HEK293 (cell line): ENCODE measurements at regions not wholly inside any gene's neighbourhood (a gene's known extent, or its start where the extent isn't known, plus 50 kb on each side); places are given as distances from the start of the nearest gene placed in this dataset.

Experiments
- CTCF ChIA-PET: fragments of 350-600 bp; formaldehyde crosslinking; extraction: SDS; loops from one replicate; lab custom pipeline; 2021; ENCODE audit warnings: antibody characterized with exemption; lab: Yijun Ruan, JAX
- POLR2A ChIA-PET: fragments of 300-600 bp; formaldehyde crosslinking; extraction: SDS; loops from one replicate; lab custom pipeline; 2020; ENCODE audit warnings: antibody characterized with exemption, inconsistent platforms; lab: Yijun Ruan, JAX
- H3K27ac ChIP-seq: fragments of 200-500 bp; sonication (Bioruptor generic); 2 replicates; pipeline ENCODE4 v1.5.1; 2014; ENCODE audit warnings: low read depth, low read length, control low read depth, inconsistent platforms; ENCODE audit errors: extremely low read depth
- H3K36me3 ChIP-seq, 2 experiments: fragments of 200-500 bp in 1 of 2; sonication (Bioruptor generic) in 1 of 2; 1 replicate in 1 of 2; 2 replicates in 1 of 2; pipeline ENCODE4 v1.5.1; 2014 to 2017; ENCODE audit warnings: inconsistent platforms in 2 of 2, low read length in 2 of 2; ENCODE audit not compliant: control insufficient read depth in 2 of 2, insufficient read depth in 1 of 2
- H3K4me1 ChIP-seq: fragments of 200-500 bp; sonication (Bioruptor generic); 2 replicates; pipeline ENCODE4 v1.5.1; 2014; ENCODE audit warnings: mild to moderate bottlenecking, low read length, inconsistent platforms; ENCODE audit not compliant: control insufficient read depth, insufficient read depth
- H3K4me3 ChIP-seq: 2 replicates; pipeline ENCODE4 v1.5.1; 2011; ENCODE audit warnings: low read depth, mild to moderate bottlenecking, control low read depth, low read length, moderate library complexity
- H3K9me3 ChIP-seq: fragments of 200-500 bp; sonication (Bioruptor generic); 2 replicates; pipeline ENCODE4 v1.5.1; 2014; ENCODE audit warnings: low read depth, low read length, inconsistent platforms; ENCODE audit not compliant: control insufficient read depth, insufficient read depth
- GLIS1 ChIP-seq: fragments of 450-650 bp; formaldehyde crosslinking; IDR thresholded peaks from 2 replicates; pipeline ENCODE4 v1.5.1; 2016; ENCODE audit warnings: missing biosample characterization, missing genetic modification characterization
- HOXC10 ChIP-seq: sonication (generic); formaldehyde crosslinking; IDR thresholded peaks from 2 replicates; pipeline ENCODE4 v1.8.1; 2023; ENCODE audit warnings: mild to moderate bottlenecking, missing genetic modification reagents
- KLF16 ChIP-seq: fragments of 450-650 bp; formaldehyde crosslinking; IDR thresholded peaks from 2 replicates; pipeline ENCODE4 v1.5.1; 2017; ENCODE audit warnings: missing biosample characterization, missing genetic modification characterization
- SCRT1 ChIP-seq: fragments of 450-650 bp; formaldehyde crosslinking; IDR thresholded peaks from 2 replicates; pipeline ENCODE4 v1.5.1; 2016; ENCODE audit warnings: missing biosample characterization, missing genetic modification characterization, borderline replicate concordance
- SETDB1 ChIP-seq: IDR thresholded peaks from one replicate; pipeline ENCODE4 v1.6.1; 2017; ENCODE audit warnings: mild to moderate bottlenecking, low read length, moderate library complexity, mixed read lengths; ENCODE audit not compliant: insufficient read length
- SP3 ChIP-seq: fragments of 450-650 bp; formaldehyde crosslinking; IDR thresholded peaks from 2 replicates; pipeline ENCODE4 v1.5.1; 2016; ENCODE audit warnings: missing biosample characterization, missing genetic modification characterization
- ZNF112 ChIP-seq: fragments of 450-650 bp; formaldehyde crosslinking; IDR thresholded peaks from 2 replicates; pipeline ENCODE4 v1.5.0; 2017; ENCODE audit warnings: missing biosample characterization, missing genetic modification characterization
- ZNF202 ChIP-seq: fragments of 450-650 bp; formaldehyde crosslinking; IDR thresholded peaks from 2 replicates; pipeline ENCODE4 v1.5.1; 2016; ENCODE audit warnings: missing biosample characterization, missing genetic modification characterization, borderline replicate concordance
- ZNF274 ChIP-seq, 2 experiments: fragments of 200-500 bp in 1 of 2; fragments of 450-650 bp in 1 of 2; sonication (Bioruptor generic) in 1 of 2; formaldehyde crosslinking in 1 of 2; IDR thresholded peaks; 2 replicates each; pipeline versions ENCODE4 v1.5.1 to v1.6.1; 2014 to 2016; ENCODE audit warnings: borderline replicate concordance in 1 of 2, inconsistent platforms in 1 of 2, low read length in 1 of 2, missing biosample characterization in 1 of 2, missing genetic modification characterization in 1 of 2
- ZNF324 ChIP-seq: fragments of 450-650 bp; formaldehyde crosslinking; IDR thresholded peaks from 2 replicates; pipeline ENCODE4 v1.5.1; 2016; ENCODE audit warnings: missing biosample characterization, missing genetic modification characterization
- ZNF501 ChIP-seq: fragments of 450-650 bp; formaldehyde crosslinking; IDR thresholded peaks from 2 replicates; pipeline ENCODE4 v1.5.1; 2016; ENCODE audit warnings: missing biosample characterization, missing genetic modification characterization
- ZNF530 ChIP-seq: fragments of 450-650 bp; formaldehyde crosslinking; IDR thresholded peaks from 2 replicates; pipeline ENCODE4 v1.5.1; 2016; ENCODE audit warnings: low read depth, missing biosample characterization, missing genetic modification characterization
- ZNF621 ChIP-seq: fragments of 450-650 bp; formaldehyde crosslinking; IDR thresholded peaks from 2 replicates; pipeline ENCODE4 v1.5.1; 2017; ENCODE audit warnings: missing biosample characterization, missing genetic modification characterization
- ZNF623 ChIP-seq: fragments of 450-650 bp; formaldehyde crosslinking; IDR thresholded peaks from 2 replicates; pipeline ENCODE4 v1.5.1; 2016; ENCODE audit warnings: missing biosample characterization, missing genetic modification characterization
- ZNF626 ChIP-seq: fragments of 450-650 bp; sonication (Bioruptor Pico); formaldehyde crosslinking; IDR thresholded peaks from 2 replicates; pipeline ENCODE4 v1.5.1; 2018; ENCODE audit warnings: missing biosample characterization, missing genetic modification characterization, inconsistent platforms
- ZNF664 ChIP-seq: fragments of 450-650 bp; formaldehyde crosslinking; IDR thresholded peaks from 2 replicates; pipeline ENCODE4 v1.5.1; 2016; ENCODE audit warnings: missing biosample characterization, missing genetic modification characterization
- ZNF707 ChIP-seq: fragments of 450-650 bp; formaldehyde crosslinking; IDR thresholded peaks from 2 replicates; pipeline ENCODE4 v1.5.1; 2016; ENCODE audit warnings: missing biosample characterization, missing genetic modification characterization
- ZNF785 ChIP-seq: fragments of 450-650 bp; formaldehyde crosslinking; IDR thresholded peaks from 2 replicates; pipeline ENCODE4 v1.5.1; 2016; ENCODE audit warnings: missing biosample characterization, missing genetic modification characterization
- TF ChIP-seq, protein P1 (sequence below): fragments of 450-650 bp; formaldehyde crosslinking; IDR thresholded peaks from 2 replicates; pipeline ENCODE4 v1.5.1; 2016; ENCODE audit warnings: missing biosample characterization, missing genetic modification characterization
- TF ChIP-seq, protein P2 (sequence below): fragments of 450-650 bp; formaldehyde crosslinking; optimal IDR thresholded peaks from 2 replicates; pipeline ENCODE3; 2016; ENCODE audit warnings: missing biosample characterization, mild to moderate bottlenecking, missing genetic modification characterization
- TF ChIP-seq, protein P3 (sequence below): fragments of 450-650 bp; formaldehyde crosslinking; IDR thresholded peaks from 2 replicates; pipeline ENCODE4 v1.5.1; 2016; ENCODE audit warnings: missing biosample characterization, missing genetic modification characterization

DNA sequence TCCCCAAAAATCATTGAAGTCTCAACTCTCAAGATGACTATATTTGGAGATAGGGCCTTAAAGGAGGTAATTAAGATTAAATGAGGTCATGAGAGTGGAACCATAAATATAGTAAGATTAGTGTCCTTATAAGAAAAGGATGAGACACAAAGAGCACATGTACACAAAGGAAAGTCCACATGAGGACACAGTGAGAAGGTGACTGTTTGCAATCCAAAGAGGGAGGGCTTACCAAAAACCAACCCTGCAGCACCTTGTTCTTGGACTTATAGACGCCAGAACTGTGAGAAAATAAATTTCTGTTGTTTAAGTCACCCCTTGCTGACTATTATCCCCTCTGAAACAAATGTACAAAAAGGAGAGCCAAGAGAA, 150.4 kb upstream of the SMLR1 start:
- TF ChIP-seq ZNF112 (tag by site-specific recombination): no peak
- TF ChIP-seq, protein P1, sequence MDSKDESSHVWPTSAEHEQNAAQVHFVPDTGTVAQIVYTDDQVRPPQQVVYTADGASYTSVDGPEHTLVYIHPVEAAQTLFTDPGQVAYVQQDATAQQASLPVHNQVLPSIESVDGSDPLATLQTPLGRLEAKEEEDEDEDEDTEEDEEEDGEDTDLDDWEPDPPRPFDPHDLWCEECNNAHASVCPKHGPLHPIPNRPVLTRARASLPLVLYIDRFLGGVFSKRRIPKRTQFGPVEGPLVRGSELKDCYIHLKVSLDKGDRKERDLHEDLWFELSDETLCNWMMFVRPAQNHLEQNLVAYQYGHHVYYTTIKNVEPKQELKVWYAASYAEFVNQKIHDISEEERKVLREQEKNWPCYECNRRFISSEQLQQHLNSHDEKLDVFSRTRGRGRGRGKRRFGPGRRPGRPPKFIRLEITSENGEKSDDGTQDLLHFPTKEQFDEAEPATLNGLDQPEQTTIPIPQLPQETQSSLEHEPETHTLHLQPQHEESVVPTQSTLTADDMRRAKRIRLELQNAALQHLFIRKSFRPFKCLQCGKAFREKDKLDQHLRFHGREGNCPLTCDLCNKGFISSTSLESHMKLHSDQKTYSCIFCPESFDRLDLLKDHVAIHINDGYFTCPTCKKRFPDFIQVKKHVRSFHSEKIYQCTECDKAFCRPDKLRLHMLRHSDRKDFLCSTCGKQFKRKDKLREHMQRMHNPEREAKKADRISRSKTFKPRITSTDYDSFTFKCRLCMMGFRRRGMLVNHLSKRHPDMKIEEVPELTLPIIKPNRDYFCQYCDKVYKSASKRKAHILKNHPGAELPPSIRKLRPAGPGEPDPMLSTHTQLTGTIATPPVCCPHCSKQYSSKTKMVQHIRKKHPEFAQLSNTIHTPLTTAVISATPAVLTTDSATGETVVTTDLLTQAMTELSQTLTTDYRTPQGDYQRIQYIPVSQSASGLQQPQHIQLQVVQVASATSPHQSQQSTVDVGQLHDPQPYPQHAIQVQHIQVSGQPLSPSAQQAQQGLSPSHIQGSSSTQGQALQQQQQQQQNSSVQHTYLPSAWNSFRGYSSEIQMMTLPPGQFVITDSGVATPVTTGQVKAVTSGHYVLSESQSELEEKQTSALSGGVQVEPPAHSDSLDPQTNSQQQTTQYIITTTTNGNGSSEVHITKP (tag by site-specific recombination): no peak
- TF ChIP-seq ZNF324 (tag by site-specific recombination): no peak
- no peak for TF ChIP-seq ZNF621 (tag by site-specific recombination)
- 0 out of 2 replicates have a peak, but pooled peaks have one; percentile 14 for TF ChIP-seq ZNF274 (IDR thresholded peaks at IDR 0.05; ENCODE audit: low read length)
- no peak for TF ChIP-seq ZNF274 (tag by site-specific recombination; IDR thresholded peaks at IDR 0.05; ENCODE audit: borderline replicate concordance)
- TF ChIP-seq ZNF707 (tag by site-specific recombination): no peak
- no peak for TF ChIP-seq ZNF626 (tag by site-specific recombination)
- ChIA-PET CTCF (interaction anchor here (0.7 to 1.7 kb wide), 4 partner anchors 20 to 388 kb away, joined by 3 to 10 read pairs (median 4); no protein-coding TSS in a partner anchor), POLR2A (no interaction called here)

DNA sequence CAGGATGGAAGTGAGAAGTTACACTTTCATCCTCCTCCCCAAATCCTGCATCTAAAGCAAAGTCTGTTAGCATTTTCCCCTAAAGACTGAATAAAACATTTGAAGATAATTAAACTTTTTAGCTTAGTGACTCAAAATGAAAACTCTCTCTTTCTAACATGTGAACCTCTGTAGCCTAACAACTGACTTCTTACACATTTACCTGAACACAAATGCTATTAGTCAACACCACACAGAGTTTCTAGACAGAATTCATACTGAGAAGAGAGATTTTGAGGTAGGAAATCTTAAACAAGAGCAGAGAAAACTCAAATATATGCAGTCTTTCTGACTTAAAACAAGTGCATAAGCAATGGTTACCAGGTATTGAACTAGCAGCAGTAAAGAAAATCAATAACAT, 149.9 kb upstream of the SMLR1 start:
- ChIA-PET POLR2A (no interaction called here), CTCF (interaction anchor here (1.6 kb wide), 1 partner anchor 353 kb away, joined by 3 read pairs; no protein-coding TSS in a partner anchor)
- Histone ChIP-seq H3K27ac (no peak overlapping the region), H3K4me3 (no peak overlapping the region), H3K9me3 (no peaks in the 10 kb centered on the region), H3K4me1 (no peaks in the 10 kb centered on the region), H3K36me3 (no peaks in the 10 kb centered on the region)
- TF ChIP-seq ZNF623 (tag by site-specific recombination): no peak
- TF ChIP-seq GLIS1: no peak
- TF ChIP-seq HOXC10 (CRISPR knock-in tag): no peak
- TF ChIP-seq ZNF202 (tag by site-specific recombination): no peak
- no peak for TF ChIP-seq SP3 (tag by site-specific recombination)
- TF ChIP-seq, protein P2, sequence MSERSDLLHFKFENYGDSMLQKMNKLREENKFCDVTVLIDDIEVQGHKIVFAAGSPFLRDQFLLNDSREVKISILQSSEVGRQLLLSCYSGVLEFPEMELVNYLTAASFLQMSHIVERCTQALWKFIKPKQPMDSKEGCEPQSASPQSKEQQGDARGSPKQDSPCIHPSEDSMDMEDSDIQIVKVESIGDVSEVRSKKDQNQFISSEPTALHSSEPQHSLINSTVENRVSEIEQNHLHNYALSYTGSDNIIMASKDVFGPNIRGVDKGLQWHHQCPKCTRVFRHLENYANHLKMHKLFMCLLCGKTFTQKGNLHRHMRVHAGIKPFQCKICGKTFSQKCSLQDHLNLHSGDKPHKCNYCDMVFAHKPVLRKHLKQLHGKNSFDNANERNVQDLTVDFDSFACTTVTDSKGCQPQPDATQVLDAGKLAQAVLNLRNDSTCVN: no peak
- TF ChIP-seq SCRT1 (tag by site-specific recombination): no peak
- TF ChIP-seq ZNF785 (tag by site-specific recombination): no peak

More for the DNA sequence above, 150.4 kb upstream of the SMLR1 start:
- Histone ChIP-seq H3K4me1 (no peaks in the 10 kb centered on the region), H3K4me3 (no peak overlapping the region), H3K27ac (no peak overlapping the region), H3K36me3 (no peaks in the 10 kb centered on the region), H3K9me3 (no peaks in the 10 kb centered on the region)

DNA sequence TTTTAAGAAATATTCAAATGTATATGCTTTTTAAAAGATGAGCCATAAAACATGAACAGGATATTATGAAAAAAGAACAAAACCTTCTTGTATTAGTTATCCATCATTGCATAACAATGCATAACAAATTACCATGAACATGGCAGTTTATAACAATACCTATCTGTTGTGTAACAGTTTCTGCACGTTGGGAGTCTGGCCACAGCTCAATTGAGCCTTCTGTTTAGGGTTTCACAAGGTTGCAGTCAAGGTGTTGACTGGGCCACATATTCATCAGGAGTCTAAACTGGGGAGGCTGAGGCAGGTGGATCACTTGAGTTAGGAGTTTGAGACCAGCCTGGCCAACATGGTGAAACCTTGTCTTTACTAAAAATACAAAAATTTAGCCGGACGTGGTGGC, 149.4 kb upstream of the SMLR1 start:
- POLR2A ChIA-PET: no interaction called here
- CTCF ChIA-PET: no interaction called here
- Histone ChIP-seq H3K4me1 (no peaks in the 10 kb centered on the region), H3K36me3 (no peaks in the 10 kb centered on the region), H3K4me3 (no peak overlapping the region), H3K27ac (no peak overlapping the region), H3K9me3 (no peaks in the 10 kb centered on the region)
- TF ChIP-seq SETDB1 (peak; percentile 8), ZNF530 (no peak), ZNF664 (tag by site-specific recombination) (no peak), ZNF202 (tag by site-specific recombination) (no peak), ZNF501 (tag by site-specific recombination) (no peak), KLF16 (tag by site-specific recombination) (no peak)
- TF ChIP-seq, protein P3, sequence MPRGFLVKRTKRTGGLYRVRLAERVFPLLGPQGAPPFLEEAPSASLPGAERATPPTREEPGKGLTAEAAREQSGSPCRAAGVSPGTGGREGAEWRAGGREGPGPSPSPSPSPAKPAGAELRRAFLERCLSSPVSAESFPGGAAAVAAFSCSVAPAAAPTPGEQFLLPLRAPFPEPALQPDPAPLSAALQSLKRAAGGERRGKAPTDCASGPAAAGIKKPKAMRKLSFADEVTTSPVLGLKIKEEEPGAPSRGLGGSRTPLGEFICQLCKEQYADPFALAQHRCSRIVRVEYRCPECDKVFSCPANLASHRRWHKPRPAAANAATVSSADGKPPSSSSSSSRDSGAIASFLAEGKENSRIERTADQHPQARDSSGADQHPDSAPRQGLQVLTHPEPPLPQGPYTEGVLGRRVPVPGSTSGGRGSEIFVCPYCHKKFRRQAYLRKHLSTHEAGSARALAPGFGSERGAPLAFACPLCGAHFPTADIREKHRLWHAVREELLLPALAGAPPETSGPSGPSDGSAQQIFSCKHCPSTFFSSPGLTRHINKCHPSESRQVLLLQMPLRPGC (tag by site-specific recombination): no peak
